GM12878 (cell line): ENCODE measurements at regions not wholly inside any gene's neighbourhood (a gene's known extent, or its start where the extent isn't known, plus 50 kb on each side); places are given as distances from the start of the nearest gene placed in this dataset.

Experiments
- ATAC-seq: fragments of 200-7000 bp; cut with Tn5 transposase; 3 replicates; pipeline ENCODE4 v1.9.1; 2020; ENCODE audit warnings: mild to moderate bottlenecking, moderate library complexity
- BruUV-seq: library from RNA; stranded (reverse); fragments of 400-500 nt; replicated peaks from 2 replicates; lab custom pipeline; 2021; lab: Mats Ljungman, UMichigan
- CTCF ChIA-PET: fragments of 300-600 bp; sonication (Branson Sonifier 250); formaldehyde crosslinking; extraction: SDS; loops from one replicate; lab custom pipeline; 2021; ENCODE audit warnings: inconsistent platforms; lab: Yijun Ruan, JAX
- POLR2A ChIA-PET: fragments of 350-600 bp; formaldehyde crosslinking; extraction: SDS; loops from one replicate; lab custom pipeline; 2021; ENCODE audit warnings: inconsistent platforms; lab: Charles Lee
- RAD21 ChIA-PET: fragments of 300-600 bp; sonication (Branson Sonifier 250); formaldehyde crosslinking; loops from one replicate; lab custom pipeline; 2023; ENCODE audit warnings: antibody characterized with exemption; ENCODE audit not compliant: unreplicated experiment; lab: Charles Lee
- SMC1A ChIA-PET: fragments of 300-600 bp; sonication (Branson Sonifier 250); formaldehyde crosslinking; loops from one replicate; lab custom pipeline; 2023; ENCODE audit not compliant: unreplicated experiment, uncharacterized antibody; lab: Charles Lee
- DNase-seq: peaks from one replicate; pipeline ENCODE4 v3.0.0-alpha.2; 2011; ENCODE audit warnings: low read depth, low spot score
- FAIRE-seq: peaks from 3 replicates; lab custom pipeline; 2011; peaks lifted over from hg19 to GRCh38; lab: Jason Lieb, UNC
- H2AFZ ChIP-seq: 2 replicates; pipeline ENCODE4 v1.6.0; 2011; ENCODE audit warnings: low read depth, low read length, control low read depth; ENCODE audit not compliant: control insufficient read depth
- H3K27ac ChIP-seq: 2 replicates; pipeline ENCODE4 v1.5.1; 2011; ENCODE audit warnings: control low read depth; ENCODE audit not compliant: control insufficient read depth, insufficient read depth
- H3K27me3 ChIP-seq, 2 experiments: replicated peaks in 1 of 2; 2 replicates each; pipeline versions ENCODE4 v1.6.0 to v1.6.1; 2011; ENCODE audit warnings: low read length in 1 of 2; ENCODE audit not compliant: control insufficient read depth in 2 of 2, insufficient read depth in 2 of 2
- H3K36me3 ChIP-seq, 2 experiments: 2 replicates each; pipeline ENCODE4 v1.5.1; 2011; ENCODE audit warnings: low read length in 1 of 2; ENCODE audit not compliant: control insufficient read depth in 2 of 2, insufficient read depth in 2 of 2
- H3K4me1 ChIP-seq: 2 replicates; pipeline ENCODE4 v1.6.1; 2011; ENCODE audit warnings: mild to moderate bottlenecking, low read length, moderate library complexity, mixed read lengths; ENCODE audit not compliant: control insufficient read depth, insufficient read depth
- H3K4me2 ChIP-seq: 2 replicates; pipeline ENCODE4 v1.6.0; 2011; ENCODE audit warnings: control low read depth; ENCODE audit not compliant: control insufficient read depth, insufficient read depth
- H3K4me3 ChIP-seq: fragments of 200-600 bp; sonication (generic); 2 replicates; pipeline ENCODE4 v1.5.1; 2016
- H3K79me2 ChIP-seq: 2 replicates; pipeline ENCODE4 v1.6.0; 2011; ENCODE audit warnings: low read length; ENCODE audit not compliant: control insufficient read depth, insufficient read depth
- H3K9ac ChIP-seq: 2 replicates; pipeline ENCODE4 v1.8.0; 2011; ENCODE audit warnings: low read length, control low read depth, mixed read lengths; ENCODE audit not compliant: control insufficient read depth, insufficient read depth
- H3K9me3 ChIP-seq: replicated peaks from 3 replicates; pipeline ENCODE4 v1.5.1; 2011; ENCODE audit warnings: mild to moderate bottlenecking, low read length; ENCODE audit not compliant: control insufficient read depth, insufficient read depth
- H4K20me1 ChIP-seq: 2 replicates; pipeline ENCODE4 v1.6.0; 2011; ENCODE audit not compliant: control insufficient read depth, insufficient read depth
- CREM ChIP-seq: IDR thresholded peaks from 2 replicates; pipeline ENCODE4 v1.6.1; 2014; ENCODE audit warnings: antibody characterized with exemption, low read depth
- CUX1 ChIP-seq: IDR thresholded peaks from 2 replicates; pipeline ENCODE4 v1.6.1; 2012; ENCODE audit warnings: improper control_type of control experiment, low read depth, low read length; ENCODE audit not compliant: insufficient replicate concordance
- FOXM1 ChIP-seq: IDR thresholded peaks from 2 replicates; pipeline ENCODE4 v1.6.1; 2012; ENCODE audit warnings: low read depth, mild to moderate bottlenecking, inconsistent platforms, low read length, moderate library complexity
- HDAC6 ChIP-seq: fragments of 200-600 bp; sonication (generic); IDR thresholded peaks from one replicate; pipeline ENCODE4 v1.8.0; 2017; ENCODE audit warnings: antibody characterized with exemption; ENCODE audit not compliant: unreplicated experiment
- MEF2B ChIP-seq: fragments of 450-650 bp; IDR thresholded peaks from 2 replicates; pipeline ENCODE4 v1.6.1; 2018; ENCODE audit warnings: mild to moderate bottlenecking, moderate library complexity; ENCODE audit not compliant: partially characterized antibody, poor library complexity, severe bottlenecking
- MXI1 ChIP-seq: fragments of 150-350 bp; IDR thresholded peaks from 2 replicates; pipeline ENCODE4 v1.6.1; 2011; ENCODE audit warnings: low read depth, mild to moderate bottlenecking, inconsistent platforms, low read length, improper control_type of control experiment
- NFXL1 ChIP-seq: fragments of 450-650 bp; IDR thresholded peaks from 2 replicates; pipeline ENCODE4 v1.6.1; 2017; ENCODE audit warnings: antibody characterized with exemption, mild to moderate bottlenecking, borderline replicate concordance
- NR2C2 ChIP-seq: IDR thresholded peaks from 2 replicates; pipeline ENCODE4 v1.6.1; 2011; ENCODE audit warnings: borderline replicate concordance, low read depth; ENCODE audit not compliant: control insufficient read depth, insufficient read length
- PML ChIP-seq: IDR thresholded peaks from 2 replicates; pipeline ENCODE4 v1.6.1; 2012; ENCODE audit warnings: low read length, inconsistent platforms
- ZBTB33 ChIP-seq: fragments of 450-650 bp; IDR thresholded peaks from 2 replicates; pipeline ENCODE4 v1.6.1; 2017; ENCODE audit warnings: mild to moderate bottlenecking
- ZNF622 ChIP-seq: fragments of 450-650 bp; IDR thresholded peaks from 2 replicates; pipeline ENCODE4 v1.6.1; 2017; ENCODE audit warnings: mild to moderate bottlenecking, inconsistent platforms
- WGBS: methylation state at CpG from one replicate; pipeline ENCODE4 v1.1.6; 2016; ENCODE audit warnings: low lambda C conversion rate; ENCODE audit not compliant: insufficient replicate concordance, insufficient coverage; ENCODE audit errors: missing lambda C conversion rate; 5-methylcytosine and 5-hydroxymethylcytosine counted together
- in situ Hi-C: fragments of 300-500 bp; cut with MboI; formaldehyde crosslinking; loops from 9 replicates; pipeline ENCODE4 v1.14.3; 2018; ENCODE audit warnings: mixed read lengths
- intact Hi-C: fragments of 100-400 bp; cut with micrococcal nuclease; formaldehyde crosslinking; loops from one replicate; pipeline ENCODE4 v1.14.2; 2022; ENCODE audit not compliant: unreplicated experiment
- TF ChIP-seq, protein P1 (sequence below): fragments of 450-650 bp; IDR thresholded peaks from 2 replicates; pipeline ENCODE4 v1.6.1; 2014; ENCODE audit warnings: mild to moderate bottlenecking
- TF ChIP-seq, protein P2 (sequence below): IDR thresholded peaks from 2 replicates; pipeline ENCODE4 v1.6.1; 2012; ENCODE audit warnings: mild to moderate bottlenecking, low read depth, low read length

DNA sequence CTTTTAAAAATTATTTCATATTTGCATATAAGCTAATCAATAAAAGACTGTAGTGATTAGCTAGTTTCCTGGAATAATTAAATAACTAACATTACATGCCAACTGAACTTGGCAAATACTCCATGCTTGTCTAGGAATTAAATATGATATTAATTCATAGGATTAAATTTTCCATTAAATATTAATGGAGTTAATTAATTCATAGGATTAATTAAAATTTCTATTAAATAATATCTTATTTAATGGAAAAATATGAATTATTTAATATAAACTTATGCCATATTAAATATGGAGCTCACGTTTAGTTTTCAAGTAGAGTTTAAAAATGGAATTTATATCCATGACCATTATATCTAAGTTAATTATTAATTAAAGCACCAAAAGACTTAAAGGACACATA lies 517.8 kb upstream of the DAB2 start:
- in situ Hi-C loops = loop anchor here (10.0 kb wide), 1 partner anchor 358 kb away; no protein-coding TSS in a partner anchor
- Histone ChIP-seq H3K79me2 (no peaks in the 10 kb centered on the region), H3K4me1 (no peaks in the 10 kb centered on the region), H3K9me3 (no peaks in the 10 kb centered on the region), H3K9ac (no peak overlapping the region), H3K4me2 (no peak overlapping the region), H3K4me3 (no peak overlapping the region), H3K27ac (no peak overlapping the region), H4K20me1 (no peaks in the 10 kb centered on the region), H3K27me3 (no peaks in the 10 kb centered on the region), H3K36me3 (no peaks in the 10 kb centered on the region), H2AFZ (no peak overlapping the region)
- no TSS peak for BruUV-seq
- FAIRE-seq = no peak
- ATAC-seq = no peak
- TF ChIP-seq, protein P1, sequence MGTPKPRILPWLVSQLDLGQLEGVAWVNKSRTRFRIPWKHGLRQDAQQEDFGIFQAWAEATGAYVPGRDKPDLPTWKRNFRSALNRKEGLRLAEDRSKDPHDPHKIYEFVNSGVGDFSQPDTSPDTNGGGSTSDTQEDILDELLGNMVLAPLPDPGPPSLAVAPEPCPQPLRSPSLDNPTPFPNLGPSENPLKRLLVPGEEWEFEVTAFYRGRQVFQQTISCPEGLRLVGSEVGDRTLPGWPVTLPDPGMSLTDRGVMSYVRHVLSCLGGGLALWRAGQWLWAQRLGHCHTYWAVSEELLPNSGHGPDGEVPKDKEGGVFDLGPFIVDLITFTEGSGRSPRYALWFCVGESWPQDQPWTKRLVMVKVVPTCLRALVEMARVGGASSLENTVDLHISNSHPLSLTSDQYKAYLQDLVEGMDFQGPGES = no peak
- no peak for TF ChIP-seq NFXL1
- TF ChIP-seq NR2C2 = no peak
- TF ChIP-seq FOXM1 = no peak
- no peak for TF ChIP-seq PML
- no peak for TF ChIP-seq CREM
- no peak for TF ChIP-seq ZNF622
- no peak for TF ChIP-seq MEF2B
- no peak for TF ChIP-seq HDAC6
- TF ChIP-seq CUX1 = no peak
- TF ChIP-seq MXI1 = no peak
- no peak for TF ChIP-seq ZBTB33
- TF ChIP-seq, protein P2, sequence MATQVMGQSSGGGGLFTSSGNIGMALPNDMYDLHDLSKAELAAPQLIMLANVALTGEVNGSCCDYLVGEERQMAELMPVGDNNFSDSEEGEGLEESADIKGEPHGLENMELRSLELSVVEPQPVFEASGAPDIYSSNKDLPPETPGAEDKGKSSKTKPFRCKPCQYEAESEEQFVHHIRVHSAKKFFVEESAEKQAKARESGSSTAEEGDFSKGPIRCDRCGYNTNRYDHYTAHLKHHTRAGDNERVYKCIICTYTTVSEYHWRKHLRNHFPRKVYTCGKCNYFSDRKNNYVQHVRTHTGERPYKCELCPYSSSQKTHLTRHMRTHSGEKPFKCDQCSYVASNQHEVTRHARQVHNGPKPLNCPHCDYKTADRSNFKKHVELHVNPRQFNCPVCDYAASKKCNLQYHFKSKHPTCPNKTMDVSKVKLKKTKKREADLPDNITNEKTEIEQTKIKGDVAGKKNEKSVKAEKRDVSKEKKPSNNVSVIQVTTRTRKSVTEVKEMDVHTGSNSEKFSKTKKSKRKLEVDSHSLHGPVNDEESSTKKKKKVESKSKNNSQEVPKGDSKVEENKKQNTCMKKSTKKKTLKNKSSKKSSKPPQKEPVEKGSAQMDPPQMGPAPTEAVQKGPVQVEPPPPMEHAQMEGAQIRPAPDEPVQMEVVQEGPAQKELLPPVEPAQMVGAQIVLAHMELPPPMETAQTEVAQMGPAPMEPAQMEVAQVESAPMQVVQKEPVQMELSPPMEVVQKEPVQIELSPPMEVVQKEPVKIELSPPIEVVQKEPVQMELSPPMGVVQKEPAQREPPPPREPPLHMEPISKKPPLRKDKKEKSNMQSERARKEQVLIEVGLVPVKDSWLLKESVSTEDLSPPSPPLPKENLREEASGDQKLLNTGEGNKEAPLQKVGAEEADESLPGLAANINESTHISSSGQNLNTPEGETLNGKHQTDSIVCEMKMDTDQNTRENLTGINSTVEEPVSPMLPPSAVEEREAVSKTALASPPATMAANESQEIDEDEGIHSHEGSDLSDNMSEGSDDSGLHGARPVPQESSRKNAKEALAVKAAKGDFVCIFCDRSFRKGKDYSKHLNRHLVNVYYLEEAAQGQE = no peak
- WGBS = 52% methylated on average over 1 of the region's 1 CpG
- ChIA-PET RAD21 (interaction anchor here (0.8 kb wide), 1 partner anchor 10 kb away, joined by 3 read pairs; no protein-coding TSS in a partner anchor), SMC1A (no interaction called here), CTCF (interaction anchor here (1.0 kb wide), 1 partner anchor 10 kb away, joined by 3 read pairs; no protein-coding TSS in a partner anchor), POLR2A (no interaction called here)
- no peak for DNase-seq
- intact Hi-C loops = loop anchor here (10.0 kb wide), 1 partner anchor 228 kb away; no protein-coding TSS in a partner anchor
